HepG2 (cell line): ENCODE measurements at regions not wholly inside any gene's neighbourhood (a gene's known extent, or its start where the extent isn't known, plus 50 kb on each side); places are given as distances from the start of the nearest gene placed in this dataset.

ENCODE experiments used
- ATAC-seq: fragments of 200-7000 bp; cut with Tn5 transposase; 3 replicates; pipeline ENCODE4 v1.9.1; 2020; ENCODE audit warnings: mild to moderate bottlenecking, moderate library complexity
- BruUV-seq: library from RNA; stranded (reverse); fragments of 400-500 nt; replicated peaks from 2 replicates; lab custom pipeline; 2021; lab: Mats Ljungman, UMichigan
- CTCF ChIA-PET: fragments of 300-600 bp; formaldehyde crosslinking; extraction: SDS; loops from one replicate; lab custom pipeline; 2021; ENCODE audit warnings: low total read pairs, inconsistent platforms, low intra/inter-chr PET ratio; lab: Yijun Ruan, JAX
- POLR2A ChIA-PET: fragments of 350-600 bp; sonication (Branson Sonifier 250); formaldehyde crosslinking; loops from one replicate; lab custom pipeline; 2020; ENCODE audit warnings: antibody characterized with exemption, inconsistent platforms; lab: Yijun Ruan, JAX
- DNase-seq: peaks from one replicate; pipeline ENCODE4 v3.0.0-alpha.2; 2015; ENCODE audit warnings: low spot score
- FAIRE-seq: peaks from 3 replicates; lab custom pipeline; 2011; peaks lifted over from hg19 to GRCh38; lab: Jason Lieb, UNC
- H2AFZ ChIP-seq: one replicate; pipeline ENCODE4 v1.6.1; 2011; ENCODE audit warnings: low read length, inconsistent platforms
- H3K27ac ChIP-seq: fragments of 300-600 bp; 3 replicates; pipeline ENCODE4 v1.8.0; 2011; ENCODE audit warnings: mixed run types, mild to moderate bottlenecking, mixed read lengths, low read length, inconsistent platforms; ENCODE audit not compliant: insufficient read depth; ENCODE audit errors: extremely low read length
- H3K27me3 ChIP-seq, 2 experiments: fragments of 200-600 bp in 1 of 2; 2 replicates in 1 of 2; 3 replicates in 1 of 2; pipeline versions ENCODE4 v1.6.0 to v1.8.0; 2011; ENCODE audit warnings: low read length in 2 of 2, mild to moderate bottlenecking in 2 of 2, moderate library complexity in 2 of 2, inconsistent platforms in 1 of 2; ENCODE audit not compliant: insufficient read depth in 2 of 2, control insufficient read depth in 1 of 2
- H3K36me3 ChIP-seq, 2 experiments: fragments of 200-600 bp in 1 of 2; replicated peaks in 1 of 2; 2 replicates in 1 of 2; 3 replicates in 1 of 2; pipeline versions ENCODE4 v1.5.1 to v1.8.0; 2011; ENCODE audit warnings: low read length in 2 of 2, inconsistent platforms in 1 of 2; ENCODE audit not compliant: insufficient read depth in 2 of 2, control insufficient read depth in 1 of 2
- H3K4me1 ChIP-seq: 2 replicates; pipeline ENCODE4 v1.5.1; 2012; ENCODE audit warnings: low read length, inconsistent platforms; ENCODE audit not compliant: insufficient read depth
- H3K4me2 ChIP-seq: 2 replicates; pipeline ENCODE4 v1.6.0; 2011; ENCODE audit warnings: low read depth, low read length, inconsistent platforms
- H3K4me3 ChIP-seq, 3 experiments: fragments of 200-600 bp in 1 of 3; sonication (generic), shearing (Covaris generic) in 1 of 3; replicated peaks in 1 of 3; 2 replicates each; pipeline ENCODE4 v1.5.1; 2011 to 2016; ENCODE audit warnings: low read length in 3 of 3, inconsistent platforms in 2 of 3, low read depth in 2 of 3, mild to moderate bottlenecking in 2 of 3, control low read depth in 1 of 3, mixed read lengths in 1 of 3; ENCODE audit not compliant: insufficient read depth in 1 of 3
- H3K79me2 ChIP-seq: one replicate; pipeline ENCODE4 v1.6.1; 2011; ENCODE audit warnings: low read length, inconsistent platforms; ENCODE audit not compliant: insufficient read depth
- H3K9ac ChIP-seq: 2 replicates; pipeline ENCODE4 v1.6.0; 2011; ENCODE audit warnings: mild to moderate bottlenecking, low read depth, low read length, inconsistent platforms; ENCODE audit not compliant: insufficient read depth
- H3K9me3 ChIP-seq: 2 replicates; pipeline ENCODE4 v1.5.1; 2012; ENCODE audit warnings: mild to moderate bottlenecking, low read length
- H4K20me1 ChIP-seq: 2 replicates; pipeline ENCODE4 v1.6.0; 2011; ENCODE audit warnings: inconsistent platforms, mild to moderate bottlenecking, low read length, moderate library complexity; ENCODE audit not compliant: insufficient read depth
- ATM ChIP-seq: fragments of 450-650 bp; IDR thresholded peaks from 2 replicates; pipeline ENCODE4 v1.7.1; 2017; ENCODE audit warnings: mild to moderate bottlenecking, borderline replicate concordance
- BORCS8-MEF2B ChIP-seq: sonication (generic); formaldehyde crosslinking; IDR thresholded peaks from 2 replicates; pipeline ENCODE4 v1.8.0; 2022; ENCODE audit warnings: mild to moderate bottlenecking, missing genetic modification reagents
- ISX ChIP-seq: sonication (generic); formaldehyde crosslinking; conservative IDR thresholded peaks from 2 replicates; pipeline ENCODE4 v1.5.0; 2020; ENCODE audit warnings: missing genetic modification reagents
- NBN ChIP-seq: fragments of 450-650 bp; conservative IDR thresholded peaks from 2 replicates; pipeline ENCODE4 v1.6.1; 2017
- PHF8 ChIP-seq: sonication (generic); formaldehyde crosslinking; IDR thresholded peaks from 2 replicates; pipeline ENCODE4 v1.5.0; 2020; ENCODE audit warnings: missing genetic modification reagents
- POLR2AphosphoS5 ChIP-seq: IDR thresholded peaks from 2 replicates; pipeline ENCODE4 v1.6.1; 2012; ENCODE audit warnings: low read depth, low read length
- RBAK ChIP-seq: sonication (generic); formaldehyde crosslinking; IDR thresholded peaks from 2 replicates; pipeline ENCODE4 v1.5.1; 2020; ENCODE audit warnings: mild to moderate bottlenecking, missing genetic modification reagents
- TCF7 ChIP-seq: sonication (generic); IDR thresholded peaks from 2 replicates; pipeline ENCODE4 v1.6.1; 2016; ENCODE audit warnings: antibody characterized with exemption, low read depth
- ZBTB7A ChIP-seq: sonication (generic); formaldehyde crosslinking; IDR thresholded peaks from 2 replicates; pipeline ENCODE4 v1.8.0; 2022; ENCODE audit warnings: mild to moderate bottlenecking, missing genetic modification reagents
- ZEB1 ChIP-seq: IDR thresholded peaks from 2 replicates; pipeline ENCODE4 v1.6.1; 2012; ENCODE audit warnings: mild to moderate bottlenecking, low read depth, inconsistent platforms; ENCODE audit not compliant: insufficient replicate concordance
- ZFP62 ChIP-seq: sonication (generic); formaldehyde crosslinking; IDR thresholded peaks from 2 replicates; pipeline ENCODE4 v1.4.0; 2020; ENCODE audit warnings: missing genetic modification reagents
- ZNF354B ChIP-seq: sonication (generic); formaldehyde crosslinking; IDR thresholded peaks from 2 replicates; pipeline ENCODE4 v1.8.0; 2022; ENCODE audit warnings: mild to moderate bottlenecking, missing genetic modification reagents
- ZNF501 ChIP-seq: sonication (generic); formaldehyde crosslinking; IDR thresholded peaks from 2 replicates; pipeline ENCODE4 v1.5.1; 2020; ENCODE audit warnings: mild to moderate bottlenecking, moderate library complexity, missing genetic modification reagents
- ZNF550 ChIP-seq: sonication (generic); formaldehyde crosslinking; IDR thresholded peaks from 2 replicates; pipeline ENCODE4 v1.4.0; 2020; ENCODE audit warnings: mild to moderate bottlenecking, missing genetic modification reagents, borderline replicate concordance
- ZNF567 ChIP-seq: sonication (generic); formaldehyde crosslinking; IDR thresholded peaks from 2 replicates; pipeline ENCODE4 v1.8.1; 2023; ENCODE audit warnings: mild to moderate bottlenecking, missing genetic modification reagents, borderline replicate concordance
- ZNF773 ChIP-seq: sonication (generic); formaldehyde crosslinking; IDR thresholded peaks from 2 replicates; pipeline ENCODE4 v1.4.0; 2020; ENCODE audit warnings: missing genetic modification reagents, borderline replicate concordance
- WGBS: methylation state at CpG from one replicate; pipeline ENCODE4 v1.1.6; 2017; ENCODE audit warnings: low lambda C conversion rate; 5-methylcytosine and 5-hydroxymethylcytosine counted together
- in situ Hi-C: cut with HindIII; loops from 2 replicates; pipeline ENCODE4 v1.10.0; 2017; ENCODE audit warnings: low pct_unique_long_range_greater_than_20kb; ENCODE audit not compliant: extremely low pct_ligation_motif_present
- intact Hi-C: fragments of 100-400 bp; cut with micrococcal nuclease; formaldehyde crosslinking; loops from one replicate; pipeline ENCODE4 v1.10.0; 2022; ENCODE audit not compliant: unreplicated experiment
- TF ChIP-seq, protein P1 (sequence below): sonication (generic); formaldehyde crosslinking; IDR thresholded peaks from 2 replicates; pipeline ENCODE4 v1.4.0; 2020; ENCODE audit warnings: mild to moderate bottlenecking, low read depth, missing genetic modification reagents
- TF ChIP-seq, protein P2 (sequence below): sonication (generic); formaldehyde crosslinking; IDR thresholded peaks from 2 replicates; pipeline ENCODE4 v1.4.0; 2020; ENCODE audit warnings: mild to moderate bottlenecking, missing genetic modification reagents
- TF ChIP-seq, protein P3 (sequence below): sonication (generic); formaldehyde crosslinking; IDR thresholded peaks from 2 replicates; pipeline ENCODE4 v1.4.0; 2020; ENCODE audit warnings: missing genetic modification reagents, borderline replicate concordance

DNA sequence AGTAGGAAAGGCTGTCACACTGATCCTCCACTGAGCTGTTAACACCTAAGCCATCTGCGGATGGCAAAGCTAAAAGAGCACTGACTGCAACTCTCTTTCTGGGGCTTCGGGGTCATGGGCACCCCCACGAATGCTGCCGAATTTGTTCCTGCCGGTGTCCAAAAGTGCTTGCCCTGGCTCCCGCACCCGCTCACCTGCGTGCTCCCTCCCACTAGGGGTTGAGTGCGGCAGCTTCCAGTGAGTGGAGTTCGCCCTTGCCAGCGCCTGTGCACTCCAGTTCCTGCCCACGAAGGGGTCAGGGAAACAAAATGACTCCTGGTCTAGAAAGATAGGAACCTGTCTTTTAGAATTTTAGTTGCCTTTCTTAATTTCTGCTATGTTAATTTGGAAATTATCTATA is 78.7 kb downstream of the IFI44 start:
- no peak for ATAC-seq
- BruUV-seq = no TSS peak
- DNase-seq = no peak
- Histone ChIP-seq H3K4me1 (no peaks in the 10 kb centered on the region), H3K27ac (no peak overlapping the region)
- FAIRE-seq = no peak
- TF ChIP-seq ZNF550 (CRISPR knock-in tag) (no peak), RBAK (CRISPR knock-in tag) (no peak), ZFP62 (CRISPR knock-in tag) (no peak), POLR2AphosphoS5 (no peak), ZNF773 (CRISPR knock-in tag) (no peak), PHF8 (CRISPR knock-in tag) (no peak), ZNF567 (no peak), BORCS8-MEF2B (no peak), ZNF501 (no peak), ISX (CRISPR knock-in tag) (no peak), NBN (no peak), ATM (no peak), ZEB1 (no peak), ZNF354B (CRISPR knock-in tag) (no peak), TCF7 (no peak), ZBTB7A (no peak)
- TF ChIP-seq, protein P1, sequence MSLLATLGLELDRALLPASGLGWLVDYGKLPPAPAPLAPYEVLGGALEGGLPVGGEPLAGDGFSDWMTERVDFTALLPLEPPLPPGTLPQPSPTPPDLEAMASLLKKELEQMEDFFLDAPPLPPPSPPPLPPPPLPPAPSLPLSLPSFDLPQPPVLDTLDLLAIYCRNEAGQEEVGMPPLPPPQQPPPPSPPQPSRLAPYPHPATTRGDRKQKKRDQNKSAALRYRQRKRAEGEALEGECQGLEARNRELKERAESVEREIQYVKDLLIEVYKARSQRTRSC (CRISPR knock-in tag) = no peak
- TF ChIP-seq, protein P2, sequence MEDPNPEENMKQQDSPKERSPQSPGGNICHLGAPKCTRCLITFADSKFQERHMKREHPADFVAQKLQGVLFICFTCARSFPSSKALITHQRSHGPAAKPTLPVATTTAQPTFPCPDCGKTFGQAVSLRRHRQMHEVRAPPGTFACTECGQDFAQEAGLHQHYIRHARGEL (CRISPR knock-in tag) = no peak
- TF ChIP-seq, protein P3, sequence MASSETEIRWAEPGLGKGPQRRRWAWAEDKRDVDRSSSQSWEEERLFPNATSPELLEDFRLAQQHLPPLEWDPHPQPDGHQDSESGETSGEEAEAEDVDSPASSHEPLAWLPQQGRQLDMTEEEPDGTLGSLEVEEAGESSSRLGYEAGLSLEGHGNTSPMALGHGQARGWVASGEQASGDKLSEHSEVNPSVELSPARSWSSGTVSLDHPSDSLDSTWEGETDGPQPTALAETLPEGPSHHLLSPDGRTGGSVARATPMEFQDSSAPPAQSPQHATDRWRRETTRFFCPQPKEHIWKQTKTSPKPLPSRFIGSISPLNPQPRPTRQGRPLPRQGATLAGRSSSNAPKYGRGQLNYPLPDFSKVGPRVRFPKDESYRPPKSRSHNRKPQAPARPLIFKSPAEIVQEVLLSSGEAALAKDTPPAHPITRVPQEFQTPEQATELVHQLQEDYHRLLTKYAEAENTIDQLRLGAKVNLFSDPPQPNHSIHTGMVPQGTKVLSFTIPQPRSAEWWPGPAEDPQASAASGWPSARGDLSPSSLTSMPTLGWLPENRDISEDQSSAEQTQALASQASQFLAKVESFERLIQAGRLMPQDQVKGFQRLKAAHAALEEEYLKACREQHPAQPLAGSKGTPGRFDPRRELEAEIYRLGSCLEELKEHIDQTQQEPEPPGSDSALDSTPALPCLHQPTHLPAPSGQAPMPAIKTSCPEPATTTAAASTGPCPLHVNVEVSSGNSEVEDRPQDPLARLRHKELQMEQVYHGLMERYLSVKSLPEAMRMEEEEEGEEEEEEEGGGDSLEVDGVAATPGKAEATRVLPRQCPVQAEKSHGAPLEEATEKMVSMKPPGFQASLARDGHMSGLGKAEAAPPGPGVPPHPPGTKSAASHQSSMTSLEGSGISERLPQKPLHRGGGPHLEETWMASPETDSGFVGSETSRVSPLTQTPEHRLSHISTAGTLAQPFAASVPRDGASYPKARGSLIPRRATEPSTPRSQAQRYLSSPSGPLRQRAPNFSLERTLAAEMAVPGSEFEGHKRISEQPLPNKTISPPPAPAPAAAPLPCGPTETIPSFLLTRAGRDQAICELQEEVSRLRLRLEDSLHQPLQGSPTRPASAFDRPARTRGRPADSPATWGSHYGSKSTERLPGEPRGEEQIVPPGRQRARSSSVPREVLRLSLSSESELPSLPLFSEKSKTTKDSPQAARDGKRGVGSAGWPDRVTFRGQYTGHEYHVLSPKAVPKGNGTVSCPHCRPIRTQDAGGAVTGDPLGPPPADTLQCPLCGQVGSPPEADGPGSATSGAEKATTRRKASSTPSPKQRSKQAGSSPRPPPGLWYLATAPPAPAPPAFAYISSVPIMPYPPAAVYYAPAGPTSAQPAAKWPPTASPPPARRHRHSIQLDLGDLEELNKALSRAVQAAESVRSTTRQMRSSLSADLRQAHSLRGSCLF (CRISPR knock-in tag) = no peak
- TF ChIP-seq, all 625 proteins: peak for 0
- ChIA-PET POLR2A (no interaction called here), CTCF (no interaction called here)
- no peak overlapping the region for H3K4me2 ChIP-seq
- no peaks in the 10 kb centered on the region for H4K20me1 ChIP-seq
- H3K27me3 ChIP-seq = no peaks in the 10 kb centered on the region
- H3K79me2 ChIP-seq = no peaks in the 10 kb centered on the region
- H3K4me3 ChIP-seq = no peak overlapping the region
- no peak overlapping the region for H2AFZ ChIP-seq
- WGBS = 31% methylated on average over 11 of the region's 12 CpGs
- peaks cover 3% of the 10 kb centered on the region; the same call in 1 of the 2 replicates for H3K9me3 ChIP-seq
- H3K36me3 ChIP-seq = no peaks in the 10 kb centered on the region
- in situ Hi-C loops (no loop called here), intact Hi-C loops (no loop called here)
- no peak overlapping the region for H3K9ac ChIP-seq
